ENCODE measurements at regions not wholly inside any gene's neighbourhood (a gene's known extent, or its start where the extent isn't known, plus 50 kb on each side); places are given as distances from the start of the nearest gene placed in this dataset.

DNA sequence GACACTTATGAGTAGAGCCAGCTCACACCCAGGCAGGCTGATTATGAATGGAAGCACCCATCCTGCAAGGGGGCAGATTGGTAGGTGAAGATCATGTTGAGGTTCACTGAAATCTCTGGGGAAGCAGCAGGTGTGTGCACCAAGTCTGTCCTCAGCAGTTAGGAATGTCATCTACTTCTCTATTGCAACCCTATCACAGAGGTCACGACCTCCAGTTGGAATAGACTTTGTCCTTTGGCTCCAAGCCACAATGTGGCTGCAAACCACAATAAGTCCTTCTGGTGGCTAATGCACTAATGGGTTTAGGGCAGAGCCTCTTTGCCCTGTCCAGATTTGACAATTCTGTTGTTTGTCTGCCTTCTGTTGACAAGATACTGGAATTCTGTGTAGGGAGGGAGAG, 1056.7 kb downstream of the PCDH19 start:
- H3K9ac ChIP-seq (ENCODE audit: low read length) = no peak overlapping the region
- no peaks in the 10 kb centered on the region for H3K79me2 ChIP-seq (ENCODE audit: insufficient read depth, low read length)
- H3K4me3 ChIP-seq (replicated peaks in 1 of 2; ENCODE audit: low read depth in 1 of 2, low read length in 2 of 2) = no peak overlapping the region
- intact Hi-C loops (cut with micrococcal nuclease) = no loop called here
- ATAC-seq (no peak), DNase-seq (ENCODE audit: low read depth, low spot score) (no peak)
- no TSS peak for BruUV-seq (replicated peaks)
- no peak overlapping the region for H3K4me2 ChIP-seq (ENCODE audit: low read length)
- no peaks in the 10 kb centered on the region for H3K27me3 ChIP-seq (ENCODE audit: insufficient read depth, low read length)
- no peaks in the 10 kb centered on the region for H3K9me3 ChIP-seq (ENCODE audit: control insufficient read depth in 1 of 2, insufficient read depth in 1 of 2, low read depth in 1 of 2, low read length in 2 of 2)
- no peaks in the 10 kb centered on the region for H3K4me1 ChIP-seq (ENCODE audit: control insufficient read depth in 1 of 2, insufficient read depth in 2 of 2, low read length in 2 of 2)
- CTCF ChIA-PET = no interaction called here
- no peak for TF ChIP-seq EGR1 (IDR thresholded peaks at IDR 0.05; ENCODE audit: low read depth)
- TF ChIP-seq EZH2 (IDR thresholded peaks at IDR 0.05) = no peak
- TF ChIP-seq POLR2A (IDR thresholded peaks at IDR 0.05; ENCODE audit: borderline replicate concordance, extremely low read depth, insufficient read depth, insufficient read length) = no peak
- TF ChIP-seq POLR2AphosphoS5 (IDR thresholded peaks at IDR 0.05; ENCODE audit: low read depth, low read length) = no peak
- H3K9me2 ChIP-seq (ENCODE audit: insufficient read depth) = no peaks in the 10 kb centered on the region
- H2AFZ ChIP-seq (ENCODE audit: low read depth, low read length, poor library complexity, severe bottlenecking) = no peak overlapping the region
- H3K36me3 ChIP-seq (ENCODE audit: control insufficient read depth in 1 of 2, insufficient read depth in 2 of 2, low read length in 2 of 2) = no peaks in the 10 kb centered on the region
- H4K20me1 ChIP-seq (ENCODE audit: insufficient read depth) = no peaks in the 10 kb centered on the region
- POLR2A ChIA-PET = no interaction called here
- RAD21 ChIA-PET (ENCODE audit: low non-redundant PET in 1 of 2, low total read pairs in 2 of 2, uncharacterized antibody in 2 of 2, unreplicated experiment in 2 of 2) = no interaction called here
- no peak overlapping the region for H3K27ac ChIP-seq (ENCODE audit: low read depth, low read length)

DNA sequence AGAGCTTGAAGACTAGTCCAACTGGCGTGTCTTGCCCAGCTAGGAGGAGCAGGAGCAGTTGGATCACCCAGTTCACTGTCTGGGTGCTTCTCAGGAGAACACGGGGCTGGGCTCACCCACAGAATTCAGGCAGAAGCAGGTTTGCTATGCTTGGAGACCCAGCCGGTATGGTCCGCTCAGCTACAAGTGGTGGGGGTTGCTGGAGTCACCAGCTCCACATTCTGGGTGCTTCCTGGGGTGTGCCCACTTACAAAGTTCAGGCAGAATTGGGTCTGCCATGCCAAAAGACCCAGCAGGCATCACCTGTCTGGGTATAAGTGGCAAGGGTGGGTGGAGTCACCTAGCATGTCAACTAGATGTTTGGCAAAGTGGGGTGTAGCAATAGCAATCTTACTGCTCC, 1061.8 kb downstream of the PCDH19 start:
- H2AFZ ChIP-seq (ENCODE audit: low read depth, low read length, poor library complexity, severe bottlenecking) = no peak overlapping the region
- H3K27ac ChIP-seq (ENCODE audit: low read depth, low read length) = no peak overlapping the region
- intact Hi-C loops (cut with micrococcal nuclease) = no loop called here
- no peaks in the 10 kb centered on the region for H3K4me1 ChIP-seq (ENCODE audit: control insufficient read depth in 1 of 2, insufficient read depth in 2 of 2, low read length in 2 of 2)
- no peaks in the 10 kb centered on the region for H3K27me3 ChIP-seq (ENCODE audit: insufficient read depth, low read length)
- no peaks in the 10 kb centered on the region for H3K36me3 ChIP-seq (ENCODE audit: control insufficient read depth in 1 of 2, insufficient read depth in 2 of 2, low read length in 2 of 2)
- ChIA-PET POLR2A (no interaction called here), RAD21 (ENCODE audit: low non-redundant PET in 1 of 2, low total read pairs in 2 of 2, uncharacterized antibody in 2 of 2, unreplicated experiment in 2 of 2) (no interaction called here), CTCF (no interaction called here)
- no peaks in the 10 kb centered on the region for H3K79me2 ChIP-seq (ENCODE audit: insufficient read depth, low read length)
- no TSS peak for BruUV-seq (replicated peaks)
- H3K4me3 ChIP-seq (replicated peaks in 1 of 2; ENCODE audit: low read depth in 1 of 2, low read length in 2 of 2) = no peak overlapping the region
- no peaks in the 10 kb centered on the region for H4K20me1 ChIP-seq (ENCODE audit: insufficient read depth)
- DNase-seq (ENCODE audit: low read depth, low spot score) (no peak), ATAC-seq (no peak)
- no peaks in the 10 kb centered on the region for H3K9me3 ChIP-seq (ENCODE audit: control insufficient read depth in 1 of 2, insufficient read depth in 1 of 2, low read depth in 1 of 2, low read length in 2 of 2)
- TF ChIP-seq, protein P1, sequence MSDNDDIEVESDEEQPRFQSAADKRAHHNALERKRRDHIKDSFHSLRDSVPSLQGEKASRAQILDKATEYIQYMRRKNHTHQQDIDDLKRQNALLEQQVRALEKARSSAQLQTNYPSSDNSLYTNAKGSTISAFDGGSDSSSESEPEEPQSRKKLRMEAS (IDR thresholded peaks at IDR 0.05) = no peak
- no peak for TF ChIP-seq JUND (IDR thresholded peaks at IDR 0.05)
- no peak for TF ChIP-seq POLR2A (IDR thresholded peaks at IDR 0.05; ENCODE audit: borderline replicate concordance, extremely low read depth, insufficient read depth, insufficient read length)
- TF ChIP-seq TCF7L2 (IDR thresholded peaks at IDR 0.05; ENCODE audit: borderline replicate concordance, extremely low read depth, insufficient read depth, insufficient read length) = no peak
- no peak for TF ChIP-seq EZH2 (IDR thresholded peaks at IDR 0.05)
- TF ChIP-seq, protein P2, sequence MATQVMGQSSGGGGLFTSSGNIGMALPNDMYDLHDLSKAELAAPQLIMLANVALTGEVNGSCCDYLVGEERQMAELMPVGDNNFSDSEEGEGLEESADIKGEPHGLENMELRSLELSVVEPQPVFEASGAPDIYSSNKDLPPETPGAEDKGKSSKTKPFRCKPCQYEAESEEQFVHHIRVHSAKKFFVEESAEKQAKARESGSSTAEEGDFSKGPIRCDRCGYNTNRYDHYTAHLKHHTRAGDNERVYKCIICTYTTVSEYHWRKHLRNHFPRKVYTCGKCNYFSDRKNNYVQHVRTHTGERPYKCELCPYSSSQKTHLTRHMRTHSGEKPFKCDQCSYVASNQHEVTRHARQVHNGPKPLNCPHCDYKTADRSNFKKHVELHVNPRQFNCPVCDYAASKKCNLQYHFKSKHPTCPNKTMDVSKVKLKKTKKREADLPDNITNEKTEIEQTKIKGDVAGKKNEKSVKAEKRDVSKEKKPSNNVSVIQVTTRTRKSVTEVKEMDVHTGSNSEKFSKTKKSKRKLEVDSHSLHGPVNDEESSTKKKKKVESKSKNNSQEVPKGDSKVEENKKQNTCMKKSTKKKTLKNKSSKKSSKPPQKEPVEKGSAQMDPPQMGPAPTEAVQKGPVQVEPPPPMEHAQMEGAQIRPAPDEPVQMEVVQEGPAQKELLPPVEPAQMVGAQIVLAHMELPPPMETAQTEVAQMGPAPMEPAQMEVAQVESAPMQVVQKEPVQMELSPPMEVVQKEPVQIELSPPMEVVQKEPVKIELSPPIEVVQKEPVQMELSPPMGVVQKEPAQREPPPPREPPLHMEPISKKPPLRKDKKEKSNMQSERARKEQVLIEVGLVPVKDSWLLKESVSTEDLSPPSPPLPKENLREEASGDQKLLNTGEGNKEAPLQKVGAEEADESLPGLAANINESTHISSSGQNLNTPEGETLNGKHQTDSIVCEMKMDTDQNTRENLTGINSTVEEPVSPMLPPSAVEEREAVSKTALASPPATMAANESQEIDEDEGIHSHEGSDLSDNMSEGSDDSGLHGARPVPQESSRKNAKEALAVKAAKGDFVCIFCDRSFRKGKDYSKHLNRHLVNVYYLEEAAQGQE (IDR thresholded peaks at IDR 0.05; ENCODE audit: low read depth) = no peak
- no peak for TF ChIP-seq SP1 (IDR thresholded peaks at IDR 0.05; ENCODE audit: low read depth)
- H3K4me2 ChIP-seq (ENCODE audit: low read length) = no peak overlapping the region
- no peak overlapping the region for H3K9ac ChIP-seq (ENCODE audit: low read length)
- no peaks in the 10 kb centered on the region for H3K9me2 ChIP-seq (ENCODE audit: insufficient read depth)
